MM.1S (cell line): ENCODE measurements at regions not wholly inside any gene's neighbourhood (a gene's known extent, or its start where the extent isn't known, plus 50 kb on each side); places are given as distances from the start of the nearest gene placed in this dataset.
"Not testable (repeated sequence)": the region's sequence is repeated elsewhere in the genome, so short reads cannot be mapped to it uniquely, and the experiment has no call there.

Experiments used
- DNase-seq: peaks from one replicate; pipeline ENCODE4 v3.0.0-alpha.2; 2015
- H2AFZ ChIP-seq: fragments of 300-600 bp; sonication (generic); 2 replicates; pipeline ENCODE4 v1.6.0; 2016; ENCODE audit warnings: antibody characterized with exemption, low read length
- H3F3A ChIP-seq: fragments of 300-600 bp; sonication (generic); 2 replicates; pipeline ENCODE4 v1.6.1; 2016; ENCODE audit warnings: mild to moderate bottlenecking, antibody characterized with exemption, low read length, moderate library complexity, mixed read lengths; ENCODE audit not compliant: insufficient read depth
- H3K27ac ChIP-seq: fragments of 300-600 bp; sonication (generic); 2 replicates; pipeline ENCODE4 v1.5.1; 2016; ENCODE audit warnings: mild to moderate bottlenecking, low read length
- H3K27me3 ChIP-seq: fragments of 300-600 bp; sonication (generic); replicated peaks from 2 replicates; pipeline ENCODE4 v1.6.0; 2016; ENCODE audit warnings: low read length; ENCODE audit not compliant: insufficient read depth
- H3K36me3 ChIP-seq: fragments of 300-600 bp; sonication (generic); replicated peaks from 2 replicates; pipeline ENCODE4 v1.6.1; 2016; ENCODE audit warnings: mild to moderate bottlenecking, low read length, mixed read lengths; ENCODE audit not compliant: insufficient read depth
- H3K4me1 ChIP-seq: fragments of 300-600 bp; sonication (generic); 2 replicates; pipeline ENCODE4 v1.6.1; 2016; ENCODE audit warnings: low read length, mixed read lengths
- H3K4me2 ChIP-seq: fragments of 300-600 bp; sonication (generic); 2 replicates; pipeline ENCODE4 v1.6.0; 2016; ENCODE audit warnings: low read depth, low read length
- H3K4me3 ChIP-seq: fragments of 300-600 bp; sonication (generic); 2 replicates; pipeline ENCODE4 v1.5.1; 2016; ENCODE audit warnings: low read length, mixed read lengths
- H3K79me2 ChIP-seq: fragments of 300-600 bp; sonication (generic); 2 replicates; pipeline ENCODE4 v1.6.1; 2016; ENCODE audit warnings: mixed run types, low read length, mixed read lengths
- H3K9ac ChIP-seq: fragments of 300-600 bp; sonication (generic); 2 replicates; pipeline ENCODE4 v1.6.1; 2016; ENCODE audit warnings: low read length, mixed read lengths
- H3K9me2 ChIP-seq: fragments of 300-600 bp; sonication (generic); replicated peaks from 2 replicates; pipeline ENCODE4 v1.6.1; 2016; ENCODE audit warnings: mild to moderate bottlenecking, low read length, mixed read lengths; ENCODE audit not compliant: insufficient read depth
- H3K9me3 ChIP-seq: fragments of 300-600 bp; sonication (generic); replicated peaks from 2 replicates; pipeline ENCODE4 v1.6.1; 2016; ENCODE audit warnings: mild to moderate bottlenecking, low read length, mixed read lengths; ENCODE audit not compliant: insufficient read depth
- H4K20me1 ChIP-seq: fragments of 300-600 bp; sonication (generic); 2 replicates; pipeline ENCODE4 v1.6.1; 2016; ENCODE audit warnings: mild to moderate bottlenecking, low read length, moderate library complexity, mixed read lengths; ENCODE audit not compliant: insufficient read depth
- EZH2 ChIP-seq: fragments of 300-600 bp; sonication (generic); optimal IDR thresholded peaks from 2 replicates; pipeline ENCODE3; 2017; ENCODE audit warnings: low read depth, mild to moderate bottlenecking, antibody characterized with exemption, low read length, mixed read lengths
- EZH2phosphoT487 ChIP-seq: fragments of 300-600 bp; sonication (generic); IDR thresholded peaks from 2 replicates; pipeline ENCODE4 v1.6.1; 2018; ENCODE audit warnings: antibody characterized with exemption, low read length
- TF ChIP-seq, protein P1 (sequence below): fragments of 300-600 bp; sonication (generic); IDR thresholded peaks from 2 replicates; pipeline ENCODE4 v1.5.1; 2016; ENCODE audit warnings: antibody characterized with exemption, low read length, mixed read lengths

DNA sequence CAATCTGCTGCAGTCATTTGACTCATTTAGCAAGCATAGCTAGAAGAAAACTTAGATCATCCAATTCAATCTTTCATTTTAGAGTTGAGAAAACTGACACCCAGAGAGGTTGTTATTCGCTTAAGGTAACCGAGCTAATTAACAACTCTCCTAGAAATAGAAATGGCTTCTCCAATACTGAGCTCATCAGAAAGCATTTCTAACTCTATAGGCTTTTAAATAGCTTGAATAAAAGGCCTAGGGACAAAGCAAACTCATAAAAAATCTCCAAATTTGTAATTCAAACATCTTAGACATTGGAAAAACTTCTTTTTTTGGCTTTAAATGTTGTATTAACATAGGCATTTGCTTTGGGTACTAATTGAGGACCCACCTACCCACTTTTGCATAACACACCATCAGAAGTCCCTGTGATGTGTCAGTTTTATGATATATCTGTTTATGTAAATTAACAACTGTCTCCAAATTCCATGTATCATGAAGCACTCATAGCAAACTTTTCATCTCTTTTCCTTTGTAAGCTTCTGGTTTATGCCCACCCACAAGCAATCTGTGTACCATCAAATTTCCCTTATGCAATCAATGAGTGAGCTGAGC is 343.9 kb upstream of the CHST9 start:
- no peaks in the 10 kb centered on the region for H3K9me3 ChIP-seq
- no peak overlapping the region for H2AFZ ChIP-seq
- no peaks in the 10 kb centered on the region for H3K4me1 ChIP-seq
- no peaks in the 10 kb centered on the region for H3K9me2 ChIP-seq
- no peak overlapping the region for H3K9ac ChIP-seq
- H3K27ac ChIP-seq, result no peak overlapping the region
- no peak overlapping the region for H3K4me3 ChIP-seq
- no peaks in the 10 kb centered on the region for H3F3A ChIP-seq
- no peak for DNase-seq
- TF ChIP-seq, protein P1, sequence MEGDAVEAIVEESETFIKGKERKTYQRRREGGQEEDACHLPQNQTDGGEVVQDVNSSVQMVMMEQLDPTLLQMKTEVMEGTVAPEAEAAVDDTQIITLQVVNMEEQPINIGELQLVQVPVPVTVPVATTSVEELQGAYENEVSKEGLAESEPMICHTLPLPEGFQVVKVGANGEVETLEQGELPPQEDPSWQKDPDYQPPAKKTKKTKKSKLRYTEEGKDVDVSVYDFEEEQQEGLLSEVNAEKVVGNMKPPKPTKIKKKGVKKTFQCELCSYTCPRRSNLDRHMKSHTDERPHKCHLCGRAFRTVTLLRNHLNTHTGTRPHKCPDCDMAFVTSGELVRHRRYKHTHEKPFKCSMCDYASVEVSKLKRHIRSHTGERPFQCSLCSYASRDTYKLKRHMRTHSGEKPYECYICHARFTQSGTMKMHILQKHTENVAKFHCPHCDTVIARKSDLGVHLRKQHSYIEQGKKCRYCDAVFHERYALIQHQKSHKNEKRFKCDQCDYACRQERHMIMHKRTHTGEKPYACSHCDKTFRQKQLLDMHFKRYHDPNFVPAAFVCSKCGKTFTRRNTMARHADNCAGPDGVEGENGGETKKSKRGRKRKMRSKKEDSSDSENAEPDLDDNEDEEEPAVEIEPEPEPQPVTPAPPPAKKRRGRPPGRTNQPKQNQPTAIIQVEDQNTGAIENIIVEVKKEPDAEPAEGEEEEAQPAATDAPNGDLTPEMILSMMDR, result no peak
- TF ChIP-seq EZH2phosphoT487 (no peak), EZH2 (no peak)
- no peaks in the 10 kb centered on the region for H3K79me2 ChIP-seq
- H4K20me1 ChIP-seq, result no peaks in the 10 kb centered on the region
- no peaks in the 10 kb centered on the region for H3K36me3 ChIP-seq
- no peak overlapping the region for H3K4me2 ChIP-seq
- no peaks in the 10 kb centered on the region for H3K27me3 ChIP-seq

DNA sequence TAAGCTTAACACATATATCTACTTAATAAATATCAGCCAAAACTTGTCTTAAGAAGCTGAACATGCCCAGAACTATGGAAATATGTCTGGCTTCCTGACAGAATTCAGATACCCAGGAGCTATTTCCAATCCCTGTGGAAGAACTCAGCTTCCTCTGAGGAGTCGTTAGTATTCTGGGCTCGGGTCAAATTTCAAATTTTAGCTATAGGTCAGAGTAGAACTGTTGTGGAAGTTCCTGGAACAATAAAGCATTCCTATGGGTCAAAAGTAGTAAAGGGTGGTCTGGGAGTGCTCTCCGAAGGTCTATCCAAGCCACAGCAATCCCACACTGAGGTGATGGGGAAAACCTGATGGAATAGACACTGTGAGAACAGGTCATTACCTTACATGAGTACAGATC is 342.7 kb upstream of the CHST9 start:
- no peaks in the 10 kb centered on the region for H4K20me1 ChIP-seq
- TF ChIP-seq, protein P1, result no peak
- TF ChIP-seq EZH2 (no peak), EZH2phosphoT487 (no peak)
- DNase-seq, result no peak
- H3K9me2 ChIP-seq, result no peaks in the 10 kb centered on the region
- no peak overlapping the region for H3K4me3 ChIP-seq
- H3K27me3 ChIP-seq, result no peaks in the 10 kb centered on the region
- H3K4me1 ChIP-seq, result no peaks in the 10 kb centered on the region
- H3K36me3 ChIP-seq, result no peaks in the 10 kb centered on the region
- no peak overlapping the region for H3K27ac ChIP-seq
- no peak overlapping the region for H2AFZ ChIP-seq
- no peak overlapping the region for H3K4me2 ChIP-seq
- H3F3A ChIP-seq, result no peaks in the 10 kb centered on the region
- H3K79me2 ChIP-seq, result no peaks in the 10 kb centered on the region
- H3K9ac ChIP-seq, result no peak overlapping the region
- no peaks in the 10 kb centered on the region for H3K9me3 ChIP-seq

DNA sequence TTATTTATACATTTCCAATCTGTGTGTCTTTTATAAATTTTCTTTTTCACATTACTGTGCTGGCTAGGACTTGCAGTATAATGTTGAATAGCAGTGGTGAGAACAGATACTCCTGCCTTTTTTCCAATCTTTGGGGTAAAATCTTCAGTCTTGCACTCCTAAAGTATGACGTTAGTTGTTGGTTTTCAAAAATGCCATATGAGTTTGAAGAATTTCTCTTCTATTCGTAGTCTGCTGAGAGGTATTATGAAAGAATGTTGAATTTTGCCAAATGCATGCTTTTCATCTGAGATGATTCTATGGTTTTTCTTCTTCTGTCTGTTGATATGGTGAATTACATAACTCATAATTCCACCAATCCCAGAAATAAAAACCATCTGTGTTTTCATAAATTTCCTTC is 335.3 kb upstream of the CHST9 start:
- Histone ChIP-seq H3K9me3 (no peaks in the 10 kb centered on the region), H3K4me3 (no peak overlapping the region), H3K9me2 (no peaks in the 10 kb centered on the region), H3K4me1 (no peaks in the 10 kb centered on the region), H3K4me2 (no peak overlapping the region), H3K27ac (no peak overlapping the region), H4K20me1 (no peaks in the 10 kb centered on the region), H3K79me2 (no peaks in the 10 kb centered on the region), H3K9ac (no peak overlapping the region), H3F3A (no peaks in the 10 kb centered on the region), H3K27me3 (no peaks in the 10 kb centered on the region), H3K36me3 (no peaks in the 10 kb centered on the region), H2AFZ (no peak overlapping the region)
- TF ChIP-seq EZH2, result no peak
- TF ChIP-seq, protein P1, result no peak
- no peak for TF ChIP-seq EZH2phosphoT487
- no peak for DNase-seq

DNA sequence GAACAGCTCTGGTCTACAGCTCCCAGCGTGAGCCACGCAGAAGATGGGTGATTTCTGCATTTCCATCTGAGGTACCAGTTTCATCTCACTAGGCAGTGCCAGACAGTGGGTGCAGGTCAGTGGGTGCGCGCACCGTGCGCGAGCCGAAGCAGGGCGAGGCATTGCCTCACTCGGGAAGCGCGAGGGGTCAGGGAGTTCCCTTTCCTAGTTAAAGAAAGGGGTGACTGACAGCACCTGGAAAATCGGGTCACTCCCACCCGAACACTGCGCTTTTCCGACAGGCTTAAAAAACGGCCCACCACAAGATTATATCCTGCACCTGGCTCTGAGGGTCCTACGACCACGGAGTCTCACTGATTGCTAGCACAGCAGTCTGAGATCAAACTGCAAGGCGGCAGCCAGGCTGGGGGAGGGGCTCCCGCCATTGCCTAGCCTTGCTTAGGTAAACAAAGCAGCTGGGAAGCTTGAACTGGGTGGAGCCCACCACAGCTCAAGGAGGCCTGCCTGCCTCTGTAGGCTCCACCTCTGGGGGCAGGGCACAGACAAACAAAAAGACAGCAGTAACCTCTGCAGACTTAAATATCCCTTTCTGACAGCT is 325.0 kb upstream of the CHST9 start:
- not testable (repeated sequence) for H3K4me3 ChIP-seq, H3K79me2 ChIP-seq, H3K36me3 ChIP-seq, H3K9me2 ChIP-seq, H3K4me1 ChIP-seq, H3K4me2 ChIP-seq, H3K27me3 ChIP-seq, H2AFZ ChIP-seq, H3K27ac ChIP-seq, H4K20me1 ChIP-seq, H3K9me3 ChIP-seq, DNase-seq, H3F3A ChIP-seq, H3K9ac ChIP-seq
